OCI-LY1 (cell line): ENCODE measurements at regions not wholly inside any gene's neighbourhood (a gene's known extent, or its start where the extent isn't known, plus 50 kb on each side); places are given as distances from the start of the nearest gene placed in this dataset.

ENCODE experiments used
- EZH2 ChIP-seq: fragments of 200-600 bp; sonication (generic), shearing (Covaris generic); IDR thresholded peaks from 2 replicates; pipeline ENCODE4 v1.8.0; 2017; ENCODE audit warnings: borderline replicate concordance, mixed run types, mild to moderate bottlenecking, antibody characterized with exemption, low read length, moderate library complexity, mixed read lengths
- TF ChIP-seq, protein P1 (sequence below): fragments of 200-600 bp; sonication (generic), shearing (Covaris generic); IDR thresholded peaks from 2 replicates; pipeline ENCODE4 v1.5.1; 2017; ENCODE audit warnings: mild to moderate bottlenecking, antibody characterized with exemption, low read length, moderate library complexity, mixed read lengths

DNA sequence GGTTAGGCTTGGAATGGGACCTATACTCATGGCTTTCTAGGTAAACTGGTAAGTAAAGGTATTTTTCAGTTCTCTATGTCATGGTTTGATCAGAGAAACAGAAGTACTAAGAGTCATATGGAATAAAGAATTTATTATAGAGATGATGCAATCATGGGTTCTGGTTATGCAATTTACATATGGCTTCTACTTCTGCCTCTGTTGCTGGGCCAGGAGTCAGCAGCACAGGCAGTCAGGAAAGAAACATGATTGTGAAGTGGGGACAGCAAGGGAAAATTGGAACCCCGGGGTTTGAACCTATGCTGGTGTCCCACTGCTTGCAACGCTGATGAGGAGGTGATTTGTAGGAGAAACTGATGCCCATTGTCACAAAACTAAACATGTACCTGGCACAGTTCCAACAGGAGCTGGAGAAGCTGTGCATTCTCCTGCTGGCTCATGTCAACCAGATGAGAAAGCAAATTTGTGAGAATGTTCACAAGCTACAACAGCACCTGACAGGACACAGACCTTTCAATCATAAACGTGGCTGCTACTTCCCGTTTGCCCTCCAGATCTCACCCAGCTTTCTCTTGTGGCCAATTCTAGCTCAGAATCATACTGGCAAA is 887.1 kb downstream of the TFAP2A start:
- TF ChIP-seq, protein P1, sequence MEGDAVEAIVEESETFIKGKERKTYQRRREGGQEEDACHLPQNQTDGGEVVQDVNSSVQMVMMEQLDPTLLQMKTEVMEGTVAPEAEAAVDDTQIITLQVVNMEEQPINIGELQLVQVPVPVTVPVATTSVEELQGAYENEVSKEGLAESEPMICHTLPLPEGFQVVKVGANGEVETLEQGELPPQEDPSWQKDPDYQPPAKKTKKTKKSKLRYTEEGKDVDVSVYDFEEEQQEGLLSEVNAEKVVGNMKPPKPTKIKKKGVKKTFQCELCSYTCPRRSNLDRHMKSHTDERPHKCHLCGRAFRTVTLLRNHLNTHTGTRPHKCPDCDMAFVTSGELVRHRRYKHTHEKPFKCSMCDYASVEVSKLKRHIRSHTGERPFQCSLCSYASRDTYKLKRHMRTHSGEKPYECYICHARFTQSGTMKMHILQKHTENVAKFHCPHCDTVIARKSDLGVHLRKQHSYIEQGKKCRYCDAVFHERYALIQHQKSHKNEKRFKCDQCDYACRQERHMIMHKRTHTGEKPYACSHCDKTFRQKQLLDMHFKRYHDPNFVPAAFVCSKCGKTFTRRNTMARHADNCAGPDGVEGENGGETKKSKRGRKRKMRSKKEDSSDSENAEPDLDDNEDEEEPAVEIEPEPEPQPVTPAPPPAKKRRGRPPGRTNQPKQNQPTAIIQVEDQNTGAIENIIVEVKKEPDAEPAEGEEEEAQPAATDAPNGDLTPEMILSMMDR, result no peak
- TF ChIP-seq EZH2, result no peak
